GM12801 (cell line): ENCODE measurements at regions not wholly inside any gene's neighbourhood (a gene's known extent, or its start where the extent isn't known, plus 50 kb on each side); places are given as distances from the start of the nearest gene placed in this dataset.

ENCODE experiments used
- TF ChIP-seq, protein P1 (sequence below): IDR thresholded peaks from one replicate; pipeline ENCODE4 v1.5.1; 2011; ENCODE audit warnings: control low read depth; ENCODE audit not compliant: insufficient read length; ENCODE audit errors: extremely low read depth

DNA sequence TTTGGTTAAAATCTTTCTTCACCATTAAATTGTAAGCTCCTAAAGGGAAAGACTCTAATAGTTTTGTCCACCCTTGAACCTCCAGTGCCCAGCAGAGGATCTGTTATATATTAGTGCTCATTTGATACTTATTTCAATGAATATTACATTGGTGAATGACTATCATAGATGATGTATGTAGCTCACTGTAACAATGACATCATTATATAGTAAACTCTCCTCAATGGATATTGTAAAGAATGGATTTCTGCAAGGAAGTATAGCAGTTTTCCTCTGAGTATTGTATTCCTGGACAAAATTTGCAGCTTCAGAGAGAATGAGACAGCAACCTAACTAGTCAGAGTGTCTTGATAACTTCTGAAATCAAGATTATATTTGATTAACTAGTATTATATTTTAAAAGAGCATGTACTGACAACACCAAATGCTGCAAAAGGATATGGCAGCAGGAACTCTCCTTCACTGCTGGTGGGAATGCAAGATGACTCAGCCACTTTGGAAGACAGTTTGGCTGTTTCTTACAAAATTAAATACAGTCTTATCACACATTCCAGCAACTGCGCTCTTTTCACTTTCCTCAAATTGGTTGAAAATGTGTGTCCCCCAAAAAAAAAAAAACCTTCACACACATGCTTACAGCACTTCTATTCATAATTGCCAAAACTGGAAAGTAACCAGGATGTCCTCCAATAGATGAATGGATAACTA is 189.8 kb upstream of the OPRM1 start:
- TF ChIP-seq, protein P1, sequence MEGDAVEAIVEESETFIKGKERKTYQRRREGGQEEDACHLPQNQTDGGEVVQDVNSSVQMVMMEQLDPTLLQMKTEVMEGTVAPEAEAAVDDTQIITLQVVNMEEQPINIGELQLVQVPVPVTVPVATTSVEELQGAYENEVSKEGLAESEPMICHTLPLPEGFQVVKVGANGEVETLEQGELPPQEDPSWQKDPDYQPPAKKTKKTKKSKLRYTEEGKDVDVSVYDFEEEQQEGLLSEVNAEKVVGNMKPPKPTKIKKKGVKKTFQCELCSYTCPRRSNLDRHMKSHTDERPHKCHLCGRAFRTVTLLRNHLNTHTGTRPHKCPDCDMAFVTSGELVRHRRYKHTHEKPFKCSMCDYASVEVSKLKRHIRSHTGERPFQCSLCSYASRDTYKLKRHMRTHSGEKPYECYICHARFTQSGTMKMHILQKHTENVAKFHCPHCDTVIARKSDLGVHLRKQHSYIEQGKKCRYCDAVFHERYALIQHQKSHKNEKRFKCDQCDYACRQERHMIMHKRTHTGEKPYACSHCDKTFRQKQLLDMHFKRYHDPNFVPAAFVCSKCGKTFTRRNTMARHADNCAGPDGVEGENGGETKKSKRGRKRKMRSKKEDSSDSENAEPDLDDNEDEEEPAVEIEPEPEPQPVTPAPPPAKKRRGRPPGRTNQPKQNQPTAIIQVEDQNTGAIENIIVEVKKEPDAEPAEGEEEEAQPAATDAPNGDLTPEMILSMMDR: no peak

DNA sequence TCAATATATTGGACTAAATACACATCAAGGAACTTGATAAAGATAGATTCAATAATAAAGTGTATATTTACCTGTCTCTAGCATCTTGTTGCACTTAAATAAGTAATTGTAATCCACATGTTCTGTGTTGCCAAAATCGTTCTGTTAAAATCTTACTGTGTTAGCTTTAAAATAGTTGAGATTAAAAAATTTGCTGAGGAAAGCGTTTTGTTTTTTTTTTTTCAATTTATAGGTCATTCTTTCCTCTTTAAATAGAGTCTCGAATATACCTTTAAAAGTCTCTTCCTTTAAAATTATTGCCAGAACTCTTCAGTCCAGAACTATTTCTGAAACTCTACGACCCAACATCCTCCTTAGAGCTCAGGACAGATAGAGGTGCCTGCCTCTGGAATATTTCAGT is 195.6 kb upstream of the OPRM1 start:
- TF ChIP-seq, protein P1: no peak

DNA sequence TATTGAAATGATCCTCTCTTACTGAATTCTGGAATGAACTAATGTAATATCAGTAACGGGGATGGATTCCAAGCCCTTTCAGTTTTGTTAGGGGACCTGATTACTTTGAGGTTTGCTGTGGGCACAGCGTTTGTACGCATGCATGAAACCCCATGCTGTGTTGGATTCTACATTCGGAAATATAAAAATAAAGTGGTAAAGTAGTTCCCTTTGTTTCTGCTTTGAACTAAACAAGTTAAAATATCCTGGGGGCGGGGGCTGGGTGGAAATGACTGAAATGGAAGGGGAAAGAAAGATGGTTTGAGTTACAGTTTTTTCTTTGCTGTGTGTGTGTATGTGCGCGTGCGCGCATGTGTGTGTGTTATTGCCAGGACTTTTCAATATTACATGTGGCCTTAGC is 196.5 kb upstream of the OPRM1 start:
- TF ChIP-seq, protein P1: no peak

DNA sequence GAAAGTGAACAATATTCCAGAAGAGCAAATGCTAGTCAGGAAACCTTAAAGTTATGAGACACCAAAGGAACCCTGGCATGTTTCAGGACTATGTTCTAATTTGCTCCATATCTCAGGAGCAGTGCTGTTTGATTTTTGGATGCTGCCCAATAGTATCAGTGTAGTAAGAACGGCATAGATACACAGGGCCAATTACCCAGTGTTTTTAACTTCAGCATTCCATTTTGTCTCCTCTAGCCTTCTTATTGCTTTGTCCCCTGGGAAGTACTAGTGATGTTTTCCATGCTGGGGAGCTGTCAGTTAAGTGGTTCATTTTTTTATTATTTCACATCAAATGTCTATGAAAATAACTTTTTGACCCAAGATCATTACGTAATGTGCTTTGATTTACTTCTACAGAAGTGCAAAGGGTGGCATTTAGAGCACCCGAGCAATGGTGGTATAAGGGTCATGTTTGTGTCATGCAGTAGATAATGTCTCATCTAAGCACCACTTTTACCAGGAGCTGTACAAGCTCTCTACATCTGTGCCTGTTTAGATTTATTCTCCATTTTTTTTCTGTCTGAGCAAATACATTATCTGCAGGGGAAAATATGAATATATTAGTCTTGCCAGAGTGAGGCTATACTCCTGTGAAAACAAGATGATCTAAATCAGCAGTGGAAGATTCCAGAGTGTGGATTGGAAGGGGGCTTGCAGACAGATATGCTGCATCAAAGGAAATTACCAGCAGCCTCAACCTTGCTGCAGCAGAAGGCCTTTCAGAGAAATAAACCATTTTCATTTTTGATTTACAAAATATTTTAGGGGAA is 198.8 kb upstream of the OPRM1 start:
- TF ChIP-seq, protein P1: no peak

DNA sequence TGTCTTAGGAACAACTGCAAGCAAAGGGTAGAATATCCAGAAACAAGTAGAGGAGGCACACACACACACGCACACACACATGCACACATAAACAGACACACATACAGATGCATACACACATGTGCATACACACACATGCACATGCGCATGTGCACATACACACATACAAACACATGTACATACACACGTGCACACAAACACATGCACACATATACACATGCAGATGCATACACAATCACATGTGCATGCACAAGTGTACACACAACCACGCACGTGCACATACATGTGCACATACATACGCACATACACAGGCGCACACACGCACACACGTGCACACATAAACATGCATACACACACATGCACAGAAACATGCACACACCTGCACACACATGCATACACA is 206.5 kb upstream of the OPRM1 start:
- TF ChIP-seq, protein P1: no peak

DNA sequence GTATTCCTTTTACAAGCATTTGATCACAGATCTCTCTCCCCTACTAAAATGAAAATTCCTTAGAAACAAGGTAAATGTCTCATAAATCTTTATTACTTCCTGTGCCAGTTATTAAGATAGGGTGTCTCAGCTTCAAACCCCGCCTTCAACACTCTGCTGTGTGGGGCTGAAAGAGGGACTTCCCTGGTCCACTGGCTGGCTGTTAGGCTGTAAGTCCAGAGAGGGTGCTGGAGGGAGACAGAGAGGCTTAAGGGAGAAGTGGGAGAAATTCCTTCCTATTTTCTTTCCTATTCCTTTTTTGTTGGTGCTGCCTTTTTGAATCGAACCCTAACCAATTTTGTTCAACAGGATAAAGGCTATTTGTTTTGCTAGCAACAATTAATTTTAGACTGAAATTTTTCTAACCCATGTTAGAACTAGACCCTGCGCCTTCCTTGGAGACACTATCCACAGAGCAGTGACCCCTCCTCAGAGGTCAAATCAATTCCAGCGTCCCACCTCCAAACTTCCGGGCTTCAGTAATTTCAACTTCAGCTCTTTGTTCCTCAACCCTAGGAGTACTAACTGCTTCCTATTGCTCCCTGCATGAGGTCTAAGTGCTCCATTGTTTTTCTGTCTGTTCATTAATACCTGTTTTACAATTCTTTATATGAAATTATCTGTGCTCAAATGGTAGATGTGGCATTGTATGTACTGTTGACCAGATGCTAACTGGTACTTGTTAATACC is 207.5 kb upstream of the OPRM1 start:
- TF ChIP-seq, protein P1: no peak

DNA sequence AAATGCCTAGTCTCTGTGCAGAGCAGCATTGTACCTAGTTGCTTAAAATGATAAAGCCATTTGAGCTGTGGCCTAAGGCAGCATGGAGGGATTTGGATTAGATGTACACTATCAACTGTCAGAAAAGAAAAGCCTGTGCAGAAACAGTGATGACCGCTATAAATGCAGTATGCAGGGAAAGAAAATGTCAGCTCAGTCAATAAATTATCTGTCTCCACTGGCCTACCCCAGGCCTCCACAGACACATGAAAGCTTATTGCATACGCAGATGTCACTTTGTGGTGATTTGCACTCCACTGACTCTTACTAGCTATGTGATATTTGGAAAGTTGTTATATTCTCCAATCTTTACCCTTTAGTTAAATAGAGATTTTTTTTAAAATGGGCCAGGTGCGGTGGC is 221.9 kb upstream of the OPRM1 start:
- TF ChIP-seq, protein P1: no peak
